IPS DF 6.9 (cell line): ENCODE measurements at regions not wholly inside any gene's neighbourhood (a gene's known extent, or its start where the extent isn't known, plus 50 kb on each side); places are given as distances from the start of the nearest gene placed in this dataset.

ENCODE experiments used
- DNase-seq: peaks from one replicate; pipeline ENCODE4 v3.0.0-alpha.2; 2013; ENCODE audit warnings: low read depth, low spot score
- H3K27ac ChIP-seq: one replicate; pipeline ENCODE4 v1.5.1; 2013; ENCODE audit warnings: low read length, control low read depth
- H3K27me3 ChIP-seq: 2 replicates; pipeline ENCODE4 v1.6.1; 2013; ENCODE audit warnings: mild to moderate bottlenecking, low read length; ENCODE audit not compliant: control insufficient read depth, insufficient read depth
- H3K36me3 ChIP-seq: 2 replicates; pipeline ENCODE4 v1.6.1; 2013; ENCODE audit warnings: low read length; ENCODE audit not compliant: control insufficient read depth, insufficient read depth
- H3K4me1 ChIP-seq: 2 replicates; pipeline ENCODE4 v1.6.1; 2013; ENCODE audit warnings: low read length; ENCODE audit not compliant: control insufficient read depth, insufficient read depth
- H3K4me3 ChIP-seq: 2 replicates; pipeline ENCODE4 v1.5.1; 2013; ENCODE audit warnings: mild to moderate bottlenecking, low read length
- H3K9me3 ChIP-seq: 2 replicates; pipeline ENCODE4 v1.6.1; 2013; ENCODE audit warnings: low read length, inconsistent platforms; ENCODE audit not compliant: control insufficient read depth, insufficient read depth
- WGBS: extraction: QIAGEN DNeasy Blood & Tissue Kit; methylation state at CpG from one replicate; pipeline ENCODE4 v1.1.7; 2013; ENCODE audit warnings: mixed read lengths, missing lambda C conversion rate; ENCODE audit not compliant: insufficient read length, insufficient coverage; 5-methylcytosine and 5-hydroxymethylcytosine counted together

DNA sequence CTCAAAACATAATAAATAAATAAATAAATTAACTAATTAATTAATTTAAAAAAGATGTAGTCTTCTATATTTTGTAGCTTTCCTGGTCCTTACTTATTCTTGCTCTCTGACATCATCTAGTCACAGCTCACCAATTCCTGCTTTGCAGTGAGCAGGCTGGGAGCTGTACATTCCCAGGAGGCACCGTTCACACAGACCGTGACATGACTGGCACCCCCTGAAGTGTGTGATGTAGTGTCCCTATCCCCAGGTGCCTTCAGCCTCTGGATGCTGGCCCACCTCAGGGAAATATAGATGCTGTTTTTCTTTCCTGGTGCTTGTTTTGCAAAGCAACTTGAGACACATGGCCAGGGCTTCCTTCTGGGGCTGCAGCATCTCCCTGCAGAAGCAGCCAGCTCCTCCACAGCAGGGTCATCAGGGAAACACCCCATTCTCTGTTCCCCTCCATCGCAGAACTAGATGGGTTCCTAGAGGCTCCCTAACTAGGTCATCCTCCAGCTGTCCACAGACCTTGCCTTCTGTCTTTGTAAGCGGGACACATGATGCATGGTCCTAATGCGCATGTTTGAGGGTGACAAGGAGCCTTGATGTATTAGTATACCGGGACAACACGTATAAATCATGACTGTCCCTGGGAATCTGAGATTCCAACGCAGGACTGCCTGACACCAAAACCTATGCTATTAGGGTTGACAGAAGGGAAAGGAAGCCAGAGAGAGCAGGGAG is 76.4 kb downstream of the RHOB start:
- H3K36me3 ChIP-seq, result no peaks in the 10 kb centered on the region
- H3K4me3 ChIP-seq, result no peak overlapping the region
- DNase-seq, result no peak
- H3K27ac ChIP-seq, result no peak overlapping the region
- H3K4me1 ChIP-seq, result peaks cover 1% of the 10 kb centered on the region; the same call in 1 of the 2 replicates
- H3K27me3 ChIP-seq, result no peaks in the 10 kb centered on the region
- no peaks in the 10 kb centered on the region for H3K9me3 ChIP-seq
- WGBS, result no CpG with 5 or more reads among the region's 8 CpGs

- Histone ChIP-seq H3K27ac (no peak overlapping the region), H3K27me3 (no peaks in the 10 kb centered on the region), H3K4me1 (peaks cover 1% of the 10 kb centered on the region; the same call in 1 of the 2 replicates), H3K9me3 (no peaks in the 10 kb centered on the region), H3K4me3 (no peak overlapping the region), H3K36me3 (no peaks in the 10 kb centered on the region)
- no peak for DNase-seq
- whole genome bisulfite sequencing, result no CpG with 5 or more reads among the region's 5 CpGs
Observed at GRCh38 chr2:20523799-20524187, 76.9 kb downstream of the RHOB start.

GRCh38 chr2:20524412-20525040 is 77.7 kb downstream of the RHOB start:
- no peak overlapping the region for H3K27ac ChIP-seq
- no peaks in the 10 kb centered on the region for H3K36me3 ChIP-seq
- no peaks in the 10 kb centered on the region for H3K27me3 ChIP-seq
- peaks cover 1% of the 10 kb centered on the region; the same call in 1 of the 2 replicates for H3K4me1 ChIP-seq
- H3K4me3 ChIP-seq, result no peak overlapping the region
- DNase-seq, result no peak
- WGBS, result no CpG with 5 or more reads among the region's 16 CpGs
- H3K9me3 ChIP-seq, result no peaks in the 10 kb centered on the region

GRCh38 chr2:20525041-20526035 is 78.5 kb downstream of the RHOB start:
- H3K36me3 ChIP-seq, result no peaks in the 10 kb centered on the region
- H3K4me3 ChIP-seq, result no peak overlapping the region
- no peak overlapping the region for H3K27ac ChIP-seq
- H3K4me1 ChIP-seq, result no peaks in the 10 kb centered on the region
- WGBS, result no CpG with 5 or more reads among the region's 17 CpGs
- no peaks in the 10 kb centered on the region for H3K9me3 ChIP-seq
- DNase-seq, result no peak
- H3K27me3 ChIP-seq, result no peaks in the 10 kb centered on the region

DNA sequence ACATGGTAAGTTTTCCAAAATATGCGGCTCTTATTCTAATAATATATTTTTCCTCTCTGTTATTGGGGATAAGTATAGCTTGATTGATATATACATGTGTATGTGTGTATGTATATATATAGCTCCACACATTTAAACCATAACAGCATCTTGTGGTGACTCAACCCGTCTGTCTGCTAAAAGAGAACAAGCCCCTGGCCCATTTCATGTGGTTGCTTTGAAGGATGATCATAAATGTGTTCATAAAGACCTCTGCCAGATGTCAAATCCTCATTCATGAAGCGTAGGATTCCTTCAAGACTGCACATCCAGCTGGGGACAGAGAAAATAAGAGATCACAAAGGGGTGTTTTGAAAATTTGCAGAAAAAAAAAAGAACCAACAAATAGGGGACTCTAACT is 79.3 kb downstream of the RHOB start:
- Histone ChIP-seq H3K9me3 (no peaks in the 10 kb centered on the region), H3K4me1 (no peaks in the 10 kb centered on the region), H3K27me3 (no peaks in the 10 kb centered on the region), H3K27ac (no peak overlapping the region), H3K36me3 (no peaks in the 10 kb centered on the region), H3K4me3 (no peak overlapping the region)
- DNase-seq, result no peak
- no CpG with 5 or more reads among the region's 3 CpGs for WGBS

GRCh38 chr2:20526708-20527107 is 79.8 kb downstream of the RHOB start:
- no peak overlapping the region for H3K4me3 ChIP-seq
- H3K9me3 ChIP-seq, result no peaks in the 10 kb centered on the region
- no CpG with 5 or more reads among the region's 5 CpGs for WGBS
- H3K36me3 ChIP-seq, result no peaks in the 10 kb centered on the region
- H3K27ac ChIP-seq, result no peak overlapping the region
- H3K4me1 ChIP-seq, result no peaks in the 10 kb centered on the region
- no peaks in the 10 kb centered on the region for H3K27me3 ChIP-seq
- no peak for DNase-seq

DNA sequence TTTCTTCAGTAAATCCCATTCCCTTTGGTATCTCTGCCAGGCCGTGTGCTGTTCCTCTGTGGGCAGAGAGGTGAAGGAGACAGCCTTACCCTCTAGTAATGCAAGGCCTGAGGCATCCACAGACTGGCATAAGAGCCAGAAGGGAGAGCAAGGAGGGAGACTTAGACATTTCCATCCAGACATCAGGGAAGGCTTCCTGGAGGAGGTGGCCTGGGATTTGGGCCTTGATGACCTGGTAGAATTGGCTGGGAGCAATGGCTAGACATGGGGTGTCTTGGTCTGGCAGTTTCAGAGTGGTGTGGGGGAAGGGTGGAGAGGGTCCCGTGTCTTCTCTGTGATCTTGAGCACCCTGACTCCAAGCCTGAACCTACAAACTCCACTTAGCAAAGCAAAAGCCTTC is 81.8 kb downstream of the RHOB start:
- H3K27me3 ChIP-seq, result no peaks in the 10 kb centered on the region
- H3K4me3 ChIP-seq, result no peak overlapping the region
- H3K9me3 ChIP-seq, result no peaks in the 10 kb centered on the region
- no peak overlapping the region for H3K27ac ChIP-seq
- H3K4me1 ChIP-seq, result peaks cover 3% of the 10 kb centered on the region
- H3K36me3 ChIP-seq, result no peaks in the 10 kb centered on the region; the same call in 1 of the 2 replicates
- DNase-seq, result no peak
- WGBS, result no CpG with 5 or more reads among the region's 2 CpGs

DNA sequence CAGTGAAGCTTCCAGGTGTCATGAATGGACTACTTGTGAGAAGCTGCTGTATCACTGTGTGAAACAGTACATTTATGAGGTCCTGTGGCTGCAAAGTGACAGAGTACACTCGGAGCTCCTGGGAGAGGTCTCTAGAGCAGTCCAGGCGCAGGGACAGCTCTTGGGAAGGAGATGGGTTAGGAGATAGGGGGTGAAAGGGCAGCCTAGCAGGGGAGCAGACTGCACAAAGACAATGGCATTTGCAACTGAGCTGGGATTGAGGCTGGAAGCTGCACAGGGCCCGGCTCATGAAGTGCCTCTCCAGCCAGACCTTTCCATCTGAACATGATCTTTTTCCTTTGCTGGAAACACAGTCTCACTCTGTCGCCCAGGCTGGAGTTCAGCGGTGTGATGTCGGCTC is 83.6 kb downstream of the RHOB start:
- DNase-seq, result no peak
- Histone ChIP-seq H3K36me3 (no peaks in the 10 kb centered on the region; the same call in 1 of the 2 replicates), H3K9me3 (no peaks in the 10 kb centered on the region), H3K4me3 (no peak overlapping the region), H3K4me1 (peaks cover 3% of the 10 kb centered on the region), H3K27ac (no peak overlapping the region), H3K27me3 (no peaks in the 10 kb centered on the region)
- WGBS, result no CpG with 5 or more reads among the region's 6 CpGs

DNA sequence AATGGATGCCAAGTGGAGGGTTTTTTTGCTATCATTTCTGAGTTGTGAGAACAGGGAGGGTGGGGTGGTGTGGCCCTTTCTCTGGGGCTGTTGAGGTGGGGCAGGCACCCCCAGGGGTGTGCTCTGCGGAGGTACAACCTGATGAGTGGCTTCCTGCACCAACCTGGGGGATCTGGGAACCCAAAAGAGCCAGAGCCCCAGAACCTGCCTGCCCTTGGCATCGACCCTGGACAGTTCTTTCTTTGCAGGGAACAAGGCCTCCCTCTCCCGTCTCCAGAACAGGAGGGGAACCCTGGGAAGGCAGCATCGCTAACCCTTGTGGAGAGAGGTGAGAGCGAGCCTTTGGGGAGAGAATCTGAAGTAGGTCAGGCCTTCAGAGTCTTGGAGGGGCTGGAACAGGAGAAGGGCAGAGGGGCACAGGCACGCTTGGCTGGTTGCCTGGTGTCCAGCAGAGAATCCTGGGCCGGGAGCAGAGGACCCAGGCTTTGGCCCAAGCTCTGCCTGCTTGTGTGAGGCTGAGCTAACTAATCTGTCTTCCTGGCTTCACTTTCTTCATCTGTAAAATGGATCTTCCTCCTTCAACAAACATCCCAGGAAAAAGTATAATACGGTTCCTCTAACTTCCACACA is 84.9 kb downstream of the RHOB start:
- H3K9me3 ChIP-seq, result no peaks in the 10 kb centered on the region
- no peak for DNase-seq
- WGBS, result no CpG with 5 or more reads among the region's 8 CpGs

More for the DNA sequence above, 84.9 kb downstream of the RHOB start:
- Histone ChIP-seq H3K36me3 (no peaks in the 10 kb centered on the region; the same call in 1 of the 2 replicates), H3K4me1 (peaks cover 4% of the 10 kb centered on the region), H3K27me3 (no peaks in the 10 kb centered on the region), H3K4me3 (no peak overlapping the region), H3K27ac (no peak overlapping the region)
